ENCODE measurements at regions not wholly inside any gene's neighbourhood (a gene's known extent, or its start where the extent isn't known, plus 50 kb on each side); places are given as distances from the start of the nearest gene placed in this dataset.

- TF ChIP-seq CTCF (IDR thresholded peaks at IDR 0.05), result no peak
- no peak for TF ChIP-seq POLR2A (IDR thresholded peaks at IDR 0.05)
- TF ChIP-seq EP300 (IDR thresholded peaks at IDR 0.05), result no peak
Measured at GRCh38 chrX:13147733-13148132, 103.3 kb upstream of the FAM9C start.
